ENCODE measurements at regions not wholly inside any gene's neighbourhood (a gene's known extent, or its start where the extent isn't known, plus 50 kb on each side); places are given as distances from the start of the nearest gene placed in this dataset.

DNA sequence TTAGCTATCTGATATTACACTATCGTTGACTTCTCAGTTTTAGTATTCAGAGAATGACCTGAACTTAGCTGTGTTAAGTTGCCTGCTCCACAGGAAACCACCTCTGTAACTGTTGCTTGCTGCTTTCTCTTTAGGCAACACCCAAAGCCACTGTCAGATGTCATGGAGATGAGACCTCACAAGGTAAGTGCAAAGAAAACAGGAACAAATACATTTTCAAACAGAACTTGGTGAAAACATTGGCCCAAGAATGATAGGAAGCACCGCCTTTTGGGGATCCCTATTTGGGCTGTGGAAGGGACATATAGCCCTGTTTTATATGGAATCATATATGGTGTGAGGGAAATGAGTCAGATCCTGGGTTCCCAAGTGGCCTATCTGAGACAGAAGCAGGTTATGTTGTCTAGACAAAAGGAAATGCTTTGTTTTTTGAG is 143.4 kb downstream of the UBE2E3 start:
- ATAC-seq (peak; percentile 86), DNase-seq (peak in 1 of 3 donors; percentile 26)
- no peaks in the 10 kb centered on the region for H3K4me1 ChIP-seq (ENCODE audit: low read depth)
- no peaks in the 10 kb centered on the region for H3K36me3 ChIP-seq (ENCODE audit: low read depth)
- H3K4me3 ChIP-seq = no peak overlapping the region
- H3K9me3 ChIP-seq = no peaks in the 10 kb centered on the region
- intact Hi-C loops (cut with DNase I, micrococcal nuclease) = no loop called here
- TF ChIP-seq, protein P1, sequence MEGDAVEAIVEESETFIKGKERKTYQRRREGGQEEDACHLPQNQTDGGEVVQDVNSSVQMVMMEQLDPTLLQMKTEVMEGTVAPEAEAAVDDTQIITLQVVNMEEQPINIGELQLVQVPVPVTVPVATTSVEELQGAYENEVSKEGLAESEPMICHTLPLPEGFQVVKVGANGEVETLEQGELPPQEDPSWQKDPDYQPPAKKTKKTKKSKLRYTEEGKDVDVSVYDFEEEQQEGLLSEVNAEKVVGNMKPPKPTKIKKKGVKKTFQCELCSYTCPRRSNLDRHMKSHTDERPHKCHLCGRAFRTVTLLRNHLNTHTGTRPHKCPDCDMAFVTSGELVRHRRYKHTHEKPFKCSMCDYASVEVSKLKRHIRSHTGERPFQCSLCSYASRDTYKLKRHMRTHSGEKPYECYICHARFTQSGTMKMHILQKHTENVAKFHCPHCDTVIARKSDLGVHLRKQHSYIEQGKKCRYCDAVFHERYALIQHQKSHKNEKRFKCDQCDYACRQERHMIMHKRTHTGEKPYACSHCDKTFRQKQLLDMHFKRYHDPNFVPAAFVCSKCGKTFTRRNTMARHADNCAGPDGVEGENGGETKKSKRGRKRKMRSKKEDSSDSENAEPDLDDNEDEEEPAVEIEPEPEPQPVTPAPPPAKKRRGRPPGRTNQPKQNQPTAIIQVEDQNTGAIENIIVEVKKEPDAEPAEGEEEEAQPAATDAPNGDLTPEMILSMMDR (IDR thresholded peaks at IDR 0.05) = no peak

DNA sequence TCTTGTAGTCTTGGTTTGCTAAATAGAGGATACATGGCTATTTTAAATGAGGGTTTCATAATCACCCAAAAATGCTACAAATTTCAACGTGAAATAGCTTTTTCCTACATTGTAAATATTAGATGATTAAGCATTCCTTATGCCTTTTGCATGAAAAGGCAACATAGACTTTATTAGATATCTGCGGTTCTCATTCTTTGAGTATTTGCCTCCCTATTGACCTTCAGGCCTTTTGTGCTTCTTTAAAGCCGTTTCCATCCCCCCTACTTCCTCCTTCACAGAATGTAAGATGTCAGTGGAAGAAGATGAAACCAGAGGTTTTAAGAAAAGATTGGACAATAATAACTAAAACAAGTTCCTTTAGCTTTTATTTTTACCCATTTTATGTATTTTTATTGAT is 144.1 kb downstream of the UBE2E3 start:
- DNase-seq = no peak
- ATAC-seq = no peak
- TF ChIP-seq, protein P1 (IDR thresholded peaks at IDR 0.05) = no peak
- H3K9me3 ChIP-seq = no peaks in the 10 kb centered on the region
- no peaks in the 10 kb centered on the region for H3K4me1 ChIP-seq (ENCODE audit: low read depth)
- intact Hi-C loops (cut with DNase I, micrococcal nuclease) = no loop called here
- no peaks in the 10 kb centered on the region for H3K36me3 ChIP-seq (ENCODE audit: low read depth)
- no peak overlapping the region for H3K4me3 ChIP-seq

DNA sequence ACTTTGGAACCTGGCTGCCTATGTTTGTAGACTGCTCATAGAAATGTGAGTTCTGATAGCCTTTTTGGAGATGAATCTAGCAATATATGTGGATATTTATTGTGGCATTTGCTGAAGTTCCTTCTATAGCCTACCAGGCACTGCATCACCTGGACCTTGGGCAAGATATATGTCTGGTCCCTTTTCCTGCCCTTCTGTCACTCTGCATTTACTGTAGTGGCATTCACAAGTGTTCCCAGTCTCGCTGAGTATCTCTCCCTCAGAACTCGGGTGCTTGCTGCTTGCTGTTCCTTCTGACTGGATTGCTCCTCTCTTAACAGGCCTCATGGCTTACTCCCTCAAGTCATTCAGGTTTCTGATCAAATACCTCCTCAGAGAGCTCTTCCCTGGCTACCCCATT is 145.0 kb downstream of the UBE2E3 start:
- Histone ChIP-seq H3K9me3 (no peaks in the 10 kb centered on the region), H3K4me3 (no peak overlapping the region), H3K36me3 (ENCODE audit: low read depth) (no peaks in the 10 kb centered on the region), H3K4me1 (ENCODE audit: low read depth) (no peaks in the 10 kb centered on the region)
- DNase-seq (no peak), ATAC-seq (no peak)
- intact Hi-C loops (cut with DNase I, micrococcal nuclease) = no loop called here
- TF ChIP-seq, protein P1 (IDR thresholded peaks at IDR 0.05) = no peak

DNA sequence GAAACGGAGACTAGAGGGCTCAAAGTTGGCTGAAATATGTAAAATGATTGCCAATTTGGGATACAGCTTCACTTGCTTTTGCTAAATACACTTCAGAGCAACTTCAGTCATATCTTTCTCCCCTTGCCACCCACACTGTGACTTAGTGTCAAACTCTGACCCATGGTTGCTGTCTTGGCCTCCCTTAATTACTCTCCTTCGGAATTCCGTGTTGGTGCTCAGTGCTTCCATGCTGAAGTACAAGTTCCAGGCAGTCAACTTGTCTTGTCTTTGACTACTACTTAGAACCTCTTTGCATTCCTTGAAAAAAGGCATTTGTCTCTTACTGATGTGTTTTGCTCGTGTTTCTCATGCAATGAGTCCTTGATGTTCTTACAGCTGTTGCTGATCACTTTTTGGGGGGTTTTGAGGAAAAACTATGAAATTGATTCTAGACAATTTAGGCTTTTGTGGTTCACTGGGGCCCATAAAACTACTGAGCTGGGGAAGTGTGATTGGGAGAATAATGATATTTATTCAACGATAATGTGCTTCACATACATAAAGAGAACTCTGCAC is 146.0 kb downstream of the UBE2E3 start:
- H3K9me3 ChIP-seq = no peaks in the 10 kb centered on the region
- no peaks in the 10 kb centered on the region for H3K4me1 ChIP-seq (ENCODE audit: low read depth)
- H3K4me3 ChIP-seq = no peak overlapping the region
- ATAC-seq (no peak), DNase-seq (no peak)
- H3K36me3 ChIP-seq (ENCODE audit: low read depth) = no peaks in the 10 kb centered on the region
- intact Hi-C loops (cut with DNase I, micrococcal nuclease) = no loop called here
- TF ChIP-seq, protein P1 (IDR thresholded peaks at IDR 0.05) = no peak

DNA sequence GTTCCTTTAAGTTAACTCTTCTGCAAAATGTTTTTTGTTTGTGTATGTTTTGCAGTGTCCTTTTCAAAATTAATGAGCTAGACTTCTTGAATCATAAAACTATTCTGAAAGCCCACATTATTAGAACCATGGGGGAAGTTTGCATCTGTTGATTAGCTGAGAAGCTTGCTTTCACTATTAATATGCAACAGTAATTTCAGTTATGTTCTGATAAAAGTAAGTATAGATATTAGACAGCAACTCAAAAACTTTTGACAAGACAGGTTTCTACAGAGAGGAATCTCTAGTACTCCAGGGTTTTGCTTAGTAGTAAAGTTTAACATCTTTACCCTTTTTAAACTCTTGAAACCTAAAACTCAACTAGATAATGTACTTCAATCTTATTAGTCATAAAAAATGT is 147.8 kb downstream of the UBE2E3 start:
- TF ChIP-seq, protein P1 (IDR thresholded peaks at IDR 0.05) = no peak
- intact Hi-C loops (cut with DNase I, micrococcal nuclease) = no loop called here
- Histone ChIP-seq H3K36me3 (ENCODE audit: low read depth) (no peaks in the 10 kb centered on the region), H3K4me3 (no peak overlapping the region), H3K4me1 (ENCODE audit: low read depth) (no peaks in the 10 kb centered on the region), H3K9me3 (no peaks in the 10 kb centered on the region)
- DNase-seq = no peak
- ATAC-seq = no peak

Data from mucosa of descending colon (tissue), 3 donors.